HCT116 (cell line): ENCODE measurements at regions not wholly inside any gene's neighbourhood (a gene's known extent, or its start where the extent isn't known, plus 50 kb on each side); places are given as distances from the start of the nearest gene placed in this dataset.

Experiments used
- CBX3 ChIP-seq: IDR thresholded peaks from 2 replicates; pipeline ENCODE4 v1.6.1; 2012; ENCODE audit warnings: low read depth
- CTCF ChIP-seq, 3 experiments: fragments of 200-600 bp in 1 of 3; sonication (generic) in 1 of 3; IDR thresholded peaks in 2 of 3; conservative IDR thresholded peaks in 1 of 3; 2 replicates each; pipeline ENCODE4 v1.5.1; 2012 to 2017; ENCODE audit warnings: low read depth in 2 of 3, low read length in 2 of 3, antibody characterized with exemption in 1 of 3, borderline replicate concordance in 1 of 3, control low read depth in 1 of 3, mild to moderate bottlenecking in 1 of 3, mixed read lengths in 1 of 3, mixed run types in 1 of 3, moderate library complexity in 1 of 3; ENCODE audit not compliant: insufficient read depth in 1 of 3
- EGR1 ChIP-seq: IDR thresholded peaks from 2 replicates; pipeline ENCODE4 v1.6.1; 2012; ENCODE audit warnings: low read depth
- EZH2 ChIP-seq: fragments of 200-600 bp; sonication (generic); IDR thresholded peaks from 2 replicates; pipeline ENCODE4 v1.6.1; 2017; ENCODE audit warnings: antibody characterized with exemption, mixed run types
- MAX ChIP-seq: IDR thresholded peaks from 2 replicates; pipeline ENCODE4 v1.6.1; 2012
- POLR2A ChIP-seq: IDR thresholded peaks from 2 replicates; pipeline ENCODE4 v1.7.0; 2011; ENCODE audit warnings: borderline replicate concordance; ENCODE audit not compliant: insufficient read depth, insufficient read length; ENCODE audit errors: extremely low read depth
- RAD21 ChIP-seq: IDR thresholded peaks from 2 replicates; pipeline ENCODE4 v1.6.1; 2012; ENCODE audit warnings: low read depth, mild to moderate bottlenecking

- TF ChIP-seq CBX3 (no peak), POLR2A (no peak), EZH2 (no peak), RAD21 (no peak), EGR1 (no peak), CTCF (IDR thresholded peaks at IDR 0.05 in 2 of 3, conservative IDR thresholded peaks at IDR 0.05 in 1 of 3; ENCODE audit: borderline replicate concordance in 1 of 3, insufficient read depth in 1 of 3, low read depth in 2 of 3, low read length in 2 of 3) (no peak), MAX (no peak)
Measured at GRCh38 chrX:107551546-107551945, 76.8 kb upstream of the PRPS1 start.
